Heart right ventricle (tissue), 16 donors: ENCODE measurements at regions not wholly inside any gene's neighbourhood (a gene's known extent, or its start where the extent isn't known, plus 50 kb on each side); places are given as distances from the start of the nearest gene placed in this dataset.

Source experiments
- ATAC-seq, 8 donors: fragments of 200-7000 bp; cut with Tn5 transposase; one replicate each; pipeline ENCODE4 v1.9.1; 2020; ENCODE audit warnings: mild to moderate bottlenecking in 8 of 8, moderate library complexity in 8 of 8, moderate number of reproducible peaks in 1 of 8
- DNase-seq, 2 donors: peaks; one replicate each; pipeline ENCODE4 v3.0.0-alpha.2; 2020
- H3K27ac ChIP-seq, 10 donors: fragments of 200-600 bp; sonication (generic) in 2 of 10; one replicate each; pipeline versions ENCODE4 v1.5.0 to v1.8.0; 2020 to 2022; ENCODE audit warnings: mild to moderate bottlenecking in 3 of 10
- H3K27me3 ChIP-seq, 7 donors: fragments of 200-600 bp; one replicate each; pipeline ENCODE4 v1.8.0; 2021 to 2022; ENCODE audit warnings: mild to moderate bottlenecking in 2 of 7
- H3K36me3 ChIP-seq, 9 donors: fragments of 200-600 bp; sonication (generic) in 1 of 9; one replicate each; pipeline versions ENCODE4 v1.5.0 to v1.8.0; 2020 to 2022; ENCODE audit warnings: mild to moderate bottlenecking in 2 of 9
- H3K4me1 ChIP-seq, 9 donors: fragments of 200-600 bp; sonication (generic) in 1 of 9; one replicate each; pipeline versions ENCODE4 v1.5.0 to v1.8.0; 2020 to 2022; ENCODE audit warnings: mild to moderate bottlenecking in 4 of 9
- H3K4me3 ChIP-seq, 10 donors: fragments of 200-600 bp; sonication (generic) in 2 of 10; one replicate each; pipeline versions ENCODE4 v1.5.0 to v1.8.0; 2020 to 2022; ENCODE audit warnings: mild to moderate bottlenecking in 7 of 10, moderate library complexity in 2 of 10
- H3K9me3 ChIP-seq, 11 donors: fragments of 200-600 bp in 10 of 11; sonication (generic) in 2 of 11; one replicate each; pipeline versions ENCODE4 v1.5.0 to v1.8.0; 2013 to 2022; ENCODE audit warnings: mild to moderate bottlenecking in 2 of 11, control low read depth in 1 of 11, moderate library complexity in 1 of 11
- CTCF ChIP-seq, 9 donors: fragments of 200-600 bp; sonication (generic) in 2 of 9; IDR thresholded peaks; one replicate each; pipeline versions ENCODE4 v1.5.0 to v1.8.0; 2021 to 2022; ENCODE audit warnings: antibody characterized with exemption in 9 of 9, mild to moderate bottlenecking in 5 of 9, moderate library complexity in 1 of 9
- WGBS, 2 donors: extraction: QIAGEN DNeasy Blood & Tissue Kit; methylation state at CpG; one replicate each; pipeline ENCODE4 v1.1.7; 2013; ENCODE audit warnings: inconsistent platforms in 1 of 2; 5-methylcytosine and 5-hydroxymethylcytosine counted together
- intact Hi-C, 10 donors: fragments of 100-400 bp; cut with DNase I; formaldehyde crosslinking; loops; one replicate each; pipeline versions ENCODE4 v1.11.1 to v1.14.2; 2022
- donor health status: Arrhythmogenic right ventricular cardiomyopathy.
- donor health status: ischemic (EF 13 %, LVEDD 7.1; RV severe dilation, severe dysfunction).
- donor health status: healthy with polysubstance abuse.
- donor health status: DM: no; HTN: yes; CAD: no.
- donor health status: DM: no; HTN: no; CAD: no.
- donor health status: ischemic (EF 25% LVEDD 6.9; RV normal size, moderate dysfunction).
- donor health status: ischemic (EF 25% LVEDD 5.7; RV mildly dilated, moderate dysfunction).
- donor health status: healthy.
- donor health status: DM: yes; HTN: yes; CAD: no.
- donor health status: Ischemic cardiomyopathy.
- donor health status: ischemic (EF 35%, LVEDD 5.7; RV mildly dilated, moderate dysfunction).
- donor health status: nonischemic (EF 11% LVEDD 7.7; RV severe dilation, severe dysfunction).
- donor health status: DM: yes; HTN: yes; CAD: no.
- donor health status: PGD.
- donor health status: ischemic (EF 29% LVEDD 5.4; RV normal size, mild dysfunction).
- donor health status: nonischemic (EF 23%, LVEDD 6.1; RV moderate dilation, normal function).

GRCh38 chr15:77774350-77774749, 141.6 kb upstream of the LINGO1 start:
- DNase-seq (no peak), ATAC-seq (no peak)
- no peak overlapping the region for H3K4me3 ChIP-seq
- intact Hi-C loops, result no loop called here
- H3K4me1 ChIP-seq, result no peaks in the 10 kb centered on the region
- no peak for TF ChIP-seq CTCF (IDR thresholded peaks at IDR 0.05)
- H3K27ac ChIP-seq, result no peak overlapping the region
- peaks cover 0 to 10% (median 4%) of the 10 kb centered on the region in 7 donors for H3K27me3 ChIP-seq
- H3K36me3 ChIP-seq, result no peaks in the 10 kb centered on the region
- 89% methylated on average over 8 of the region's 8 CpGs for WGBS, 2 donors
- H3K9me3 ChIP-seq, result peaks cover 0 to 6% (median 0%) of the 10 kb centered on the region in 11 donors

DNA sequence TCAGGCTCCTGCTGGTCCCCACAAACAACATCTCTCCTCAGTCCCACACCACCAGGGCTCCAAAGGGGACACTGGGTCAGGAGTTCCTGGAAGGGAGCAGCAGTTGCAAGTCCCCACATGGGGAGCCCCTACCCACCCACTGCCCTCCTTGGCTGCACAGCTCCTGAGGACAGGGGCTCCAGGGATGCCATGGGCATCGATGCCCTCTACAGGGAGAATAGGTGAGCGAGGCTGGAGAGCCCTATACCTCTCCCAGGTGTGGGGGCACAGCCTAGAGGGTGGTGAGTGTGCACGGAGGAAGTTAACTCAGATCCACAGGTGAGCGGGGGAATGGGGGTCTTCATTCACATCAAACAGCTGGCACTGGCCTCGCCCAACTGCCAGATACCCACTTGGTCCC, 141.2 kb upstream of the LINGO1 start:
- no peak for TF ChIP-seq CTCF (IDR thresholded peaks at IDR 0.05)
- intact Hi-C loops, result no loop called here
- Histone ChIP-seq H3K4me1 (no peaks in the 10 kb centered on the region), H3K27ac (no peak overlapping the region), H3K4me3 (no peak overlapping the region), H3K27me3 (peaks cover 0 to 15% (median 6%) of the 10 kb centered on the region in 7 donors), H3K36me3 (no peaks in the 10 kb centered on the region), H3K9me3 (peaks cover 0 to 6% (median 0%) of the 10 kb centered on the region in 11 donors)
- 84 to 94% methylated on average over 5 of the region's 5 CpGs for WGBS, 2 donors
- ATAC-seq, result no peak
- no peak for DNase-seq

DNA sequence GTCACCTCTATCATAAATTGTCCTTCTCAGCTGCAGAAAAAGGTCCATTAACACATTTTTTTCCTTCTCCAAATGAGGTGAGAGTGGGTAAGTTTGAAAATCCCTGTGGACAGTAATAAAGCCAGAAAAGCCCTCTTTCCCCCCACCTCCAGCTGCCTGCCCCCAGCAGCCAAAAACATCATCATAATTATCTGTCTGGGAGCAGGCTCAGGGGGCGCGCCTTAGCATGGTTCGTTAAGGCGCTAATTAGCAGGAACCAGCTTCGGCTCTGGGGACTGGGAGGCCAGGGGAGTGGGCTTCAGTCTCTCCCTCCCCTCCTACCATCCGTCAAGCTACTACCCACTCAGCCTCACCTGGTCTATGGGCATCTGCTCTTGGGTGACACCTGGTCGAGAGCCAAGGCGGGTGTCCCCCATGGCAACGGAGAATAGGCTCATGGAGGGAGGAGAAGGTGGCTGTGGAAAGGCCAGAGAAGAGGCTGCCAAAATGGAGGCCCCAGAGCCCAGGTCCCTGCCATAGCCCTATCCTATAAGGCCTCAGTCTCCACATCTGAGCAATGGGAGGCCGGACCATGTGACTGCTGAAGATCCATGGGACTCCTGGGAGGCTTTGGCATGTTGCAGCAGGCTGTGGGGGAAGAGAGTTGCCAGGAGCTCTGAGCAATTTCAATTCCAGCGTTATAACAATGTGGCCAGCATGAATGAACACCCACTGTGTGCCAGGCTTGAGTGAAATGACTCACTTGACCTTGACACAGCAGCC, 140.1 kb upstream of the LINGO1 start:
- Histone ChIP-seq H3K27me3 (peaks cover 0 to 20% (median 12%) of the 10 kb centered on the region in 7 donors), H3K4me3 (no peak overlapping the region), H3K4me1 (no peaks in the 10 kb centered on the region), H3K36me3 (no peaks in the 10 kb centered on the region), H3K27ac (no peak overlapping the region), H3K9me3 (no peaks in the 10 kb centered on the region)
- DNase-seq, result no peak
- TF ChIP-seq CTCF (IDR thresholded peaks at IDR 0.05), result no peak
- intact Hi-C loops, result no loop called here
- no peak for ATAC-seq
- 69 to 72% methylated on average over 11 of the region's 11 CpGs for WGBS, 2 donors

DNA sequence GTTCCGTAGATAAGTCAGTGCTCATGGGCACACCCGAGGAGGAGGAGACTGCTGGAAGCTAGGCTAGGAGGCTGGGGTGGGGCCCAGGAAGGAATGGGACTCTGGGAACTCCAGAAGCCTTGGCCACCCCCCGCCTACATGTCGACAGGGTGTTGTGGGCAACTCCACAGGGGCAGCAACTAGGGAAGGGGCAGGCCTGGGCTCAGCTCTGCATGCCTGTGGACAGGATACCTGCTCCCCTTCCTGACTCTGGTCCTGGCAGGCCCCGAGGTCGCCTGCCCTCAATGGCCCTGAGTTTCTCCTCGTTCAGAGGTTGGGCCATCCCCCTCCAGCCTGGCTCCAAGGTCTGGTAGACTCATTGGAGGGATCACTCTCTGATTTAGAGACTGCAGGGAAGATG, 138.9 kb upstream of the LINGO1 start:
- intact Hi-C loops, result no loop called here
- DNase-seq, result no peak
- 62 to 79% methylated on average over 7 of the region's 7 CpGs for WGBS, 2 donors
- no peak overlapping the region for H3K4me3 ChIP-seq
- no peaks in the 10 kb centered on the region for H3K4me1 ChIP-seq
- no peak for ATAC-seq
- peaks cover 0 to 20% (median 16%) of the 10 kb centered on the region in 7 donors for H3K27me3 ChIP-seq
- TF ChIP-seq CTCF (IDR thresholded peaks at IDR 0.05), result no peak
- no peak overlapping the region for H3K27ac ChIP-seq
- H3K9me3 ChIP-seq, result no peaks in the 10 kb centered on the region
- H3K36me3 ChIP-seq, result no peaks in the 10 kb centered on the region
